ENCODE measurements at regions not wholly inside any gene's neighbourhood (a gene's known extent, or its start where the extent isn't known, plus 50 kb on each side); places are given as distances from the start of the nearest gene placed in this dataset.

DNA sequence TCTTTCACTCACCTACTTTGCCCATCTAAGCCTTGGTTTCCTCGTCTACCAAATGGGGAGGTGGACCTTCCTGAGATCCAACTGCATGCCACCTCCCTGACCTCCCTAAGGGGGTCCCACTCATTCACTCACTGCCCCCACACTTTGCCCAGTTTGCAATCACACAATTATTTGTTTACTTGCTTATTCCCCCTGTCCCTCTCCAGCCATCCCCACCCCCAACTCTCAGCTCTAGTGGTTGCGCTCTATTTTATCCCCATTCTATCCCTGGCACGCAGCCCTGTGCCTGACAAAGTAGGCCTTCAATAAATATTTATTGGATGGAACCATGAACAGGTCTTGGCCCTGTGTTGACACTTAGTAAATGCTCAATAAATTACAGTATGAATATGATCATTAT lies 130.8 kb upstream of the LARP1 start:
- ChIA-PET POLR2A (no interaction called here), CTCF (interaction anchor here (0.6 to 1.0 kb wide), 2 partner anchors 26 to 109 kb away, joined by 3 read pairs; no protein-coding TSS in a partner anchor)
- TF ChIP-seq CTCF (IDR thresholded peaks at IDR 0.05; ENCODE audit: control extremely low read depth, extremely low read depth, low read depth, missing control alignments), result no peak
- peak; percentile 2 for DNase-seq (ENCODE audit: extremely low spot score)

- ChIA-PET POLR2A (no interaction called here), CTCF (interaction anchor here (0.9 to 1.6 kb wide), 4 partner anchors 10 to 152 kb away, joined by 3 to 6 read pairs (median 4); no protein-coding TSS in a partner anchor)
- DNase-seq (ENCODE audit: extremely low spot score), result no peak
- TF ChIP-seq CTCF (IDR thresholded peaks at IDR 0.05; ENCODE audit: control extremely low read depth, extremely low read depth, low read depth, missing control alignments), result no peak
These were observed 134.8 kb upstream of the LARP1 start for GRCh38 chr5:154620411-154620810.

GRCh38 chr5:154618696-154619095 lies 136.5 kb upstream of the LARP1 start:
- CTCF ChIA-PET, result no interaction called here
- POLR2A ChIA-PET, result interaction anchor here (0.6 kb wide), 1 partner anchor 17 kb away, joined by 3 read pairs; no protein-coding TSS in a partner anchor
- DNase-seq (ENCODE audit: extremely low spot score), result no peak
- no peak for TF ChIP-seq CTCF (IDR thresholded peaks at IDR 0.05; ENCODE audit: control extremely low read depth, extremely low read depth, low read depth, missing control alignments)

DNA sequence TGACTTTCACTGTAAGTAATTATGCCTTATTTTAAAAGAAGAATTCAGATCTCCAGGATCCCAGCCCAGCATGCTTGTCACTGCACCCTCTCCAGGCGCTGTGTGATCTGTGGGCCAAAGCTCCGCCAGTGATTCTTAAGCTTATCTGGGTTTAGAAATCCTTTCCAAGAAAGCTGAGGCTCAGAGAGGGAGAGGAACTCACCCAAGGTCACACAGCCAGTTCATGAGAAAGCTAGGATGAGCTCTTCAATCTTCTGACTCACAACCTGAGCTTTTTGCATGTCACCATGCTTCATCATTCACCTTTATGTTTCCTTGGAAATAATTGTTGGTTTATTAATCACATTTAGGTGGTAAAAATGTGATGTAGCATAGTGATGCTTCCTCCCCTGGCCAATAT lies 136.6 kb upstream of the HAND1 start:
- no peak for DNase-seq (ENCODE audit: extremely low spot score)
- TF ChIP-seq CTCF (IDR thresholded peaks at IDR 0.05; ENCODE audit: control extremely low read depth, extremely low read depth, low read depth, missing control alignments), result no peak
- POLR2A ChIA-PET, result no interaction called here
- CTCF ChIA-PET, result interaction anchor here (0.8 to 2.4 kb wide), 5 partner anchors 18 to 542 kb away, joined by 3 to 11 read pairs (median 5); no protein-coding TSS in a partner anchor

DNA sequence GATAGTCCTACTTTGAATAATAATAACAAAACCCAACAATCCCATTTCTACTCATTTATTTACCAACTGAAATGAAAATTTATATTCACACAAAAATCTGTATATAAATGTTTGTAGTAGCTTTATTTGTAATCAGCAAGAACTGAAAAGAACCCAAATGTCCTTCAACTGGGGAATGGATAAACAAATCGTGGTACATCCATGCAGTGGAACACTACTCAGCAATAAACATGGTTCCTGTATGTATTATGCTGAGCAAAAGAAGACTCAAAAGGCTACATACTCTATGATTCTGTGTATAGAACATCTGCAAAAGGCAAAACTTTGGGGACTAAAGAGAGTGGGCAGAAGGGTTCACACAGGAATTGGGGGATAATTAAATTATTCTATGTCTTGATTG lies 136.1 kb upstream of the HAND1 start:
- POLR2A ChIA-PET, result no interaction called here
- no peak for DNase-seq (ENCODE audit: extremely low spot score)
- CTCF ChIA-PET, result interaction anchor here (0.8 to 2.4 kb wide), 4 partner anchors 92 to 542 kb away, joined by 3 to 11 read pairs (median 6); no protein-coding TSS in a partner anchor
- no peak for TF ChIP-seq CTCF (IDR thresholded peaks at IDR 0.05; ENCODE audit: control extremely low read depth, extremely low read depth, low read depth, missing control alignments)

GRCh38 chr5:154612666-154613065 lies 134.6 kb upstream of the HAND1 start:
- CTCF ChIA-PET, result interaction anchor here (1.4 to 7.6 kb wide), 2 partner anchors 146 to 540 kb away, joined by 3 to 165 read pairs; no protein-coding TSS in a partner anchor

More at GRCh38 chr5:154612666-154613065, 134.6 kb upstream of the HAND1 start:
- no peak for TF ChIP-seq CTCF (IDR thresholded peaks at IDR 0.05; ENCODE audit: control extremely low read depth, extremely low read depth, low read depth, missing control alignments)
- DNase-seq (ENCODE audit: extremely low spot score), result no peak
- POLR2A ChIA-PET, result no interaction called here
